8988T (cell line): ENCODE measurements at regions not wholly inside any gene's neighbourhood (a gene's known extent, or its start where the extent isn't known, plus 50 kb on each side); places are given as distances from the start of the nearest gene placed in this dataset.

Source experiments
- DNase-seq: peaks from one replicate; pipeline ENCODE4 v3.0.0; 2011

GRCh38 chr2:156647377-156648010, 211.3 kb downstream of the GPD2 start:
- no peak for DNase-seq

GRCh38 chr2:156648522-156648921, 212.3 kb downstream of the GPD2 start:
- DNase-seq = no peak

- DNase-seq = no peak
These were observed 213.4 kb downstream of the GPD2 start for GRCh38 chr2:156649596-156649995.

- no peak for DNase-seq
These were observed 216.5 kb downstream of the GPD2 start for GRCh38 chr2:156652691-156653090.

- no peak for DNase-seq
These were observed 217.5 kb downstream of the GPD2 start for GRCh38 chr2:156653675-156654074.

GRCh38 chr2:156657809-156658208, 221.6 kb downstream of the GPD2 start:
- no peak for DNase-seq

GRCh38 chr2:156659694-156660093, 223.5 kb downstream of the GPD2 start:
- DNase-seq = no peak

GRCh38 chr2:156663757-156664409, 227.7 kb downstream of the GPD2 start:
- no peak for DNase-seq

- no peak for DNase-seq
These were observed 230.1 kb downstream of the GPD2 start for GRCh38 chr2:156666130-156666785.

- DNase-seq = no peak
These were observed 233.9 kb downstream of the GPD2 start for GRCh38 chr2:156670104-156670503.

- DNase-seq = no peak
These were observed 235.7 kb downstream of the GPD2 start for GRCh38 chr2:156671706-156672361.

GRCh38 chr2:156672556-156673332, 236.6 kb downstream of the GPD2 start:
- no peak for DNase-seq

GRCh38 chr2:156673333-156673615, 237.1 kb downstream of the GPD2 start:
- DNase-seq = no peak

GRCh38 chr2:156673981-156674380, 237.8 kb downstream of the GPD2 start:
- no peak for DNase-seq

- no peak for DNase-seq
These were observed 239.7 kb downstream of the GPD2 start for GRCh38 chr2:156675896-156676295.

GRCh38 chr2:156679820-156680219, 243.6 kb downstream of the GPD2 start:
- no peak for DNase-seq

- no peak for DNase-seq
These were observed 244.1 kb downstream of the GPD2 start for GRCh38 chr2:156680266-156680665.

- DNase-seq = no peak
These were observed 250.9 kb downstream of the GPD2 start for GRCh38 chr2:156687126-156687525.

- no peak for DNase-seq
These were observed 251.5 kb downstream of the GPD2 start for GRCh38 chr2:156687715-156688114.

- DNase-seq = no peak
These were observed 253.8 kb downstream of the GPD2 start for GRCh38 chr2:156689939-156690338.

GRCh38 chr2:156691014-156691413, 254.8 kb downstream of the GPD2 start:
- DNase-seq = no peak

GRCh38 chr2:156695020-156695419, 258.8 kb downstream of the GPD2 start:
- DNase-seq = no peak

GRCh38 chr2:156695595-156695994, 259.4 kb downstream of the GPD2 start:
- DNase-seq = no peak
